ENCODE measurements at regions not wholly inside any gene's neighbourhood (a gene's known extent, or its start where the extent isn't known, plus 50 kb on each side); places are given as distances from the start of the nearest gene placed in this dataset.

GRCh38 chr5:111953351-111954127 is 196.5 kb upstream of the NREP start:
- TF ChIP-seq POLR2AphosphoS5 (IDR thresholded peaks at IDR 0.05) (no peak), EP300 (IDR thresholded peaks at IDR 0.05) (no peak), POLR2A (IDR thresholded peaks at IDR 0.05; ENCODE audit: low read depth) (no peak)
- no peaks in the 10 kb centered on the region for H3K4me1 ChIP-seq
- no peak overlapping the region for H3K4me3 ChIP-seq
- DNase-seq (ENCODE audit: extremely low spot score): no peak
- no peak overlapping the region for H3K27ac ChIP-seq (replicated peaks in 1 of 4)
- intact Hi-C loops (cut with DNase I): no loop called here
- WGBS: 81% methylated on average over 4 of the region's 4 CpGs
- H3K27me3 ChIP-seq: no peaks in the 10 kb centered on the region
- H3K36me3 ChIP-seq: no peaks in the 10 kb centered on the region
- H3K9me3 ChIP-seq: no peaks in the 10 kb centered on the region

DNA sequence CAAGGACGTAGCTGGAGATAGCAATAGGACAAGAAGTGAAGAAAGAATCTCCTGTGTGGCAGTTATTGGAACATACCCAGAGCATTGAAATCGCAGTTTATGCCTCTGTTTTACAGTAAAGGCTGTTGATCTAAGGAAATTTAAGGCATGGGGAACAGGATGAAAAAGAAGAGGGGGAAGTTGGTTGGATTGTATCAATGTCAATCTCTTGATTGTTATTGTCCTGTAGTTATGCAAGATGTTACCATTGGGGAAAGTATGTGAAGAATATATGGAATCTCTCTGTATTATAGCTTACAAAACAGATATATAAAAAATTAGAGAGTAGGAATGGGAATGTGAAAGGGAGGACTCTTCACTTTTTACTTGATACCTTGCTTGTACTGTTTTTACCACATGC is 195.6 kb upstream of the NREP start:
- DNase-seq (ENCODE audit: extremely low spot score): no peak
- no peaks in the 10 kb centered on the region for H3K27me3 ChIP-seq
- H3K36me3 ChIP-seq: no peaks in the 10 kb centered on the region
- H3K4me3 ChIP-seq: no peak overlapping the region
- H3K9me3 ChIP-seq: no peaks in the 10 kb centered on the region
- TF ChIP-seq EP300 (IDR thresholded peaks at IDR 0.05) (no peak), POLR2AphosphoS5 (IDR thresholded peaks at IDR 0.05) (no peak), POLR2A (IDR thresholded peaks at IDR 0.05; ENCODE audit: low read depth) (no peak)
- TF ChIP-seq, protein P1, sequence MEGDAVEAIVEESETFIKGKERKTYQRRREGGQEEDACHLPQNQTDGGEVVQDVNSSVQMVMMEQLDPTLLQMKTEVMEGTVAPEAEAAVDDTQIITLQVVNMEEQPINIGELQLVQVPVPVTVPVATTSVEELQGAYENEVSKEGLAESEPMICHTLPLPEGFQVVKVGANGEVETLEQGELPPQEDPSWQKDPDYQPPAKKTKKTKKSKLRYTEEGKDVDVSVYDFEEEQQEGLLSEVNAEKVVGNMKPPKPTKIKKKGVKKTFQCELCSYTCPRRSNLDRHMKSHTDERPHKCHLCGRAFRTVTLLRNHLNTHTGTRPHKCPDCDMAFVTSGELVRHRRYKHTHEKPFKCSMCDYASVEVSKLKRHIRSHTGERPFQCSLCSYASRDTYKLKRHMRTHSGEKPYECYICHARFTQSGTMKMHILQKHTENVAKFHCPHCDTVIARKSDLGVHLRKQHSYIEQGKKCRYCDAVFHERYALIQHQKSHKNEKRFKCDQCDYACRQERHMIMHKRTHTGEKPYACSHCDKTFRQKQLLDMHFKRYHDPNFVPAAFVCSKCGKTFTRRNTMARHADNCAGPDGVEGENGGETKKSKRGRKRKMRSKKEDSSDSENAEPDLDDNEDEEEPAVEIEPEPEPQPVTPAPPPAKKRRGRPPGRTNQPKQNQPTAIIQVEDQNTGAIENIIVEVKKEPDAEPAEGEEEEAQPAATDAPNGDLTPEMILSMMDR (IDR thresholded peaks at IDR 0.05): no peak
- WGBS: 93% methylated on average over 2 of the region's 2 CpGs
- no peaks in the 10 kb centered on the region for H3K4me1 ChIP-seq
- intact Hi-C loops (cut with DNase I): no loop called here
- H3K27ac ChIP-seq (replicated peaks in 1 of 4): no peak overlapping the region

- Histone ChIP-seq H3K27ac (replicated peaks in 1 of 4) (no peak overlapping the region), H3K9me3 (no peaks in the 10 kb centered on the region), H3K36me3 (no peaks in the 10 kb centered on the region), H3K4me3 (no peak overlapping the region), H3K27me3 (no peaks in the 10 kb centered on the region), H3K4me1 (no peaks in the 10 kb centered on the region)
- no peak for DNase-seq (ENCODE audit: extremely low spot score)
- 68% methylated on average over 1 of the region's 1 CpG for WGBS
- TF ChIP-seq, protein P1 (IDR thresholded peaks at IDR 0.05): no peak
- TF ChIP-seq POLR2AphosphoS5 (IDR thresholded peaks at IDR 0.05): no peak
- no peak for TF ChIP-seq EP300 (IDR thresholded peaks at IDR 0.05)
- TF ChIP-seq POLR2A (IDR thresholded peaks at IDR 0.05; ENCODE audit: low read depth): no peak
- intact Hi-C loops (cut with DNase I): no loop called here
These were observed 193.7 kb upstream of the NREP start for GRCh38 chr5:111950660-111951059.

DNA sequence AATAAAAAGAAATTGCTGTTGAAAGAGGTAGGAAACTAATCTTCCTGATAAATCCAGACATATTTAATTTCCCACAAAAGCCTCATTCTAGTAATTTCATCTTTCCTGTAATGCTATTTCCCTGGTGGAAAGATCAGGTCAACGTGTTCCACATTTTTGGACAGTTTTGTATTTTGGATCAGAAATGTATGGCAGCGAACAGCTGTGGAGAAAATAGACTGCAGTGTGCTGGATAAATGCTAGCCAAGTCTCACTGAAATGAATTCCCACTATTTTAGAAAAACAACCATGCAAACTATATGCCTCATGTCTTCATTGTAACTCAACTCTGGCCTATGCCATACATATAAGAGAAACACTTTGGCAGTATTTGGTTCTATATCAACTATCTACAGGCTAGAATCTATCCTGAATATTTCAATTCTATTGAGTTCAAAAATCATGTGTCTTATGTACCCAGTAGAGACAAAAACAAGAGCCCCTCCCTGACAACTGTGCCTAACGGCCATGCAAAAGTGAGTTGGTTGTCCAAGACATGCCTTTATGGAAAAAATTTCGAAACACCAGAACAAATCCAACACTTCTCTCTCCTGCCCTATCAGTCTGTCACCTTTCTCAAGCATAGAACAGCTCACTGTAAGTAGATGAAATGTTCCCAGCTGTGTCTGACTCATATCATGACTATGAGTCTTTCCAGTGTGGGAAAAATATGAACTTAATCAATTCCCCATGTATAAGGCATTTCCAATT is 191.3 kb upstream of the NREP start:
- no peaks in the 10 kb centered on the region for H3K36me3 ChIP-seq
- no peaks in the 10 kb centered on the region for H3K4me1 ChIP-seq
- 61% methylated on average over 4 of the region's 4 CpGs for WGBS
- H3K4me3 ChIP-seq: no peak overlapping the region
- no peak overlapping the region for H3K27ac ChIP-seq (replicated peaks in 1 of 4)
- no peak for DNase-seq (ENCODE audit: extremely low spot score)
- no peaks in the 10 kb centered on the region for H3K27me3 ChIP-seq
- TF ChIP-seq EP300 (IDR thresholded peaks at IDR 0.05): no peak
- TF ChIP-seq, protein P1 (IDR thresholded peaks at IDR 0.05): no peak
- no peak for TF ChIP-seq POLR2AphosphoS5 (IDR thresholded peaks at IDR 0.05)
- TF ChIP-seq POLR2A (IDR thresholded peaks at IDR 0.05; ENCODE audit: low read depth): no peak
- intact Hi-C loops (cut with DNase I): no loop called here
- no peaks in the 10 kb centered on the region for H3K9me3 ChIP-seq

- Histone ChIP-seq H3K27ac (replicated peaks in 1 of 4) (no peak overlapping the region), H3K9me3 (no peaks in the 10 kb centered on the region), H3K27me3 (no peaks in the 10 kb centered on the region), H3K4me1 (no peaks in the 10 kb centered on the region), H3K4me3 (no peak overlapping the region), H3K36me3 (no peaks in the 10 kb centered on the region)
- whole genome bisulfite sequencing: 95% methylated on average over 2 of the region's 2 CpGs
- no peak for TF ChIP-seq EP300 (IDR thresholded peaks at IDR 0.05)
- TF ChIP-seq, protein P1 (IDR thresholded peaks at IDR 0.05): no peak
- TF ChIP-seq POLR2A (IDR thresholded peaks at IDR 0.05; ENCODE audit: low read depth): no peak
- no peak for TF ChIP-seq POLR2AphosphoS5 (IDR thresholded peaks at IDR 0.05)
- no peak for DNase-seq (ENCODE audit: extremely low spot score)
- intact Hi-C loops (cut with DNase I): no loop called here
These were observed 189.6 kb upstream of the NREP start for GRCh38 chr5:111946556-111946955.
